HG03378 (cell line): ENCODE measurements at regions not wholly inside any gene's neighbourhood (a gene's known extent, or its start where the extent isn't known, plus 50 kb on each side); places are given as distances from the start of the nearest gene placed in this dataset.

Experiments used
- ATAC-seq: cut with Tn5 transposase; IDR thresholded peaks from one replicate; pipeline ENCODE4 v1.9.1; 2021; ENCODE audit warnings: mild to moderate bottlenecking, moderate library complexity; ENCODE audit not compliant: unreplicated experiment

GRCh38 chr18:73270920-73271634 lies 403.3 kb upstream of the NETO1 start:
- ATAC-seq = no peak

- no peak for ATAC-seq
Observed at GRCh38 chr18:73264562-73264921, 396.8 kb upstream of the NETO1 start.

- ATAC-seq = no peak
Observed at GRCh38 chr18:73261923-73262322, 394.1 kb upstream of the NETO1 start.

- no peak for ATAC-seq
Observed at GRCh38 chr18:73261243-73261642, 393.5 kb upstream of the NETO1 start.

- no peak for ATAC-seq
Observed at GRCh38 chr18:73258375-73259087, 390.7 kb upstream of the NETO1 start.

GRCh38 chr18:73254564-73254963 lies 386.8 kb upstream of the NETO1 start:
- ATAC-seq = no peak

GRCh38 chr18:73249030-73249429 lies 381.2 kb upstream of the NETO1 start:
- no peak for ATAC-seq

GRCh38 chr18:73246763-73247162 lies 379.0 kb upstream of the NETO1 start:
- ATAC-seq = no peak

GRCh38 chr18:73245345-73245744 lies 377.6 kb upstream of the NETO1 start:
- no peak for ATAC-seq

GRCh38 chr18:73244401-73244800 lies 376.6 kb upstream of the NETO1 start:
- no peak for ATAC-seq

GRCh38 chr18:73240899-73241298 lies 373.1 kb upstream of the NETO1 start:
- no peak for ATAC-seq

GRCh38 chr18:73235921-73236320 lies 368.1 kb upstream of the NETO1 start:
- no peak for ATAC-seq

- ATAC-seq = peak; percentile 95
Observed at GRCh38 chr18:73235491-73235890, 367.7 kb upstream of the NETO1 start.

- ATAC-seq = peak; percentile 89
Observed at GRCh38 chr18:73232933-73233332, 365.1 kb upstream of the NETO1 start.

GRCh38 chr18:73220663-73221062 lies 352.9 kb upstream of the NETO1 start:
- ATAC-seq = no peak

- no peak for ATAC-seq
Observed at GRCh38 chr18:73218293-73218692, 350.5 kb upstream of the NETO1 start.

GRCh38 chr18:73214970-73215369 lies 347.2 kb upstream of the NETO1 start:
- no peak for ATAC-seq

- ATAC-seq = no peak
Observed at GRCh38 chr18:73212442-73212841, 344.7 kb upstream of the NETO1 start.

- ATAC-seq = no peak
Observed at GRCh38 chr18:73201940-73202339, 334.2 kb upstream of the NETO1 start.

GRCh38 chr18:73199151-73199550 lies 331.4 kb upstream of the NETO1 start:
- ATAC-seq = no peak

- no peak for ATAC-seq
Observed at GRCh38 chr18:73189718-73190117, 321.9 kb upstream of the NETO1 start.

- ATAC-seq = no peak
Observed at GRCh38 chr18:73168236-73168635, 300.4 kb upstream of the NETO1 start.

GRCh38 chr18:73164430-73164829 lies 296.6 kb upstream of the NETO1 start:
- ATAC-seq = no peak
